GM18507 (cell line): ENCODE measurements at regions not wholly inside any gene's neighbourhood (a gene's known extent, or its start where the extent isn't known, plus 50 kb on each side); places are given as distances from the start of the nearest gene placed in this dataset.

Source experiments
- DNase-seq: peaks from one replicate; pipeline ENCODE4 v3.0.0; 2011; ENCODE audit warnings: low read depth; ENCODE audit not compliant: insufficient read length; ENCODE audit errors: extremely low spot score
- FAIRE-seq: peaks from 2 replicates; lab custom pipeline; 2011; peaks lifted over from hg19 to GRCh38; lab: Jason Lieb, UNC

GRCh38 chr18:75677696-75678455, 250.4 kb upstream of the SMIM21 start:
- DNase-seq (no peak), FAIRE-seq (no peak)

GRCh38 chr18:75660932-75661331, 233.4 kb upstream of the SMIM21 start:
- FAIRE-seq (no peak), DNase-seq (no peak)

DNA sequence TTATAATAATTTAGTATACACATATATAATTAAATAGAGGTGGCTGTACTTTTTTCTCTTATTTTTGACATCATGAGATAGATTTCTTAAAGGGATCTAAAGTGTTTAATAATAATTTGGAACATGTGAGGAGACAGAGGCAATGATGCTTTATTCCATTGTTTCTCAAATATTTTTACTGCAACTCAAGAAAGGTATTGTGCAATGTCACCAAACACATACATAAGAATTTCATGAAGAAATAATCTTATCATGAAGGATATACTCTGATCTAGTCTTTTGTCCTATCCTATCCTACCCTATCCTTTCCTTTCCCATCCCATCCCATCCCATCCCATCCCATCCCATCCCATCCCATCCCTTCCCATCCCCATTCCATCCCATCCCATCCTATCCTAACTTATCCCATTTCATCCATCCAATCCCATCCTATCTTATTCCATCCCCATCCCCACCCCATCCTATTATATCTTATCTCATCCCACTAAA, 232.1 kb upstream of the SMIM21 start:
- DNase-seq, result no peak
- no peak for FAIRE-seq

GRCh38 chr18:75658330-75658729, 230.8 kb upstream of the SMIM21 start:
- FAIRE-seq, result no peak
- no peak for DNase-seq

DNA sequence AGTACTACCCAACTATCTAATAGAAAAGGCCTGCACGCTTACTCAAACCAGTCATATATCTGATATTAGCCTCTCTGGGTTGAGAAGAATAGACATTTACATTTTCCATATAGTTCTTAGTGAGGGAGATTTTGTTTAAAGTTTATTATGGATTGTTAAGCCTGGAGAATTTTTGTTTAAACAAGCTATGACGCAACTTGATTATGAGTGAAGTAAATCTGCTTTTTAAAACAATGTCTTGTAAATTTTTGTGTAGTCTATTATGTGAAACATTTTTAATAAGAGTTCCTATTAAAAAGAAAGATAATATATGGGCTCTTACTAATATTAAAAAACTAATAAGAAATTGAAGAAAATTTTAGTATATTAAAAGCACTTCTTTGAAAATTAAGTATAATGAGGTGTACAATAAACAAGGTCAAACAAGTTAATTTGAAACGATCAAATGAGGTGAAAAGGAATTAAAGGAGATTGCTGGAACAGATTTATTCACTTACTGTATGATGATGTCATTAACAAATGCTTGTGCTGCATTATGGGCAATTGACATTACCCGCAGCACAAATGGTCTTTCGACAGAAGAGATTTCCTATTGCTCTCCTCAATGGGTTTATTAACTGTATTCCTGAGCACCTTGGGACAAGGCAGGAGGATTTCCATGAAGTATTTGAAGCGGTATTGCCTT, 229.2 kb upstream of the SMIM21 start:
- DNase-seq, result no peak
- no peak for FAIRE-seq

- DNase-seq (no peak), FAIRE-seq (no peak)
Measured at GRCh38 chr18:75656035-75656434, 228.5 kb upstream of the SMIM21 start.

- no peak for DNase-seq
- FAIRE-seq, result no peak
Measured at GRCh38 chr18:75654851-75655751, 227.6 kb upstream of the SMIM21 start.

GRCh38 chr18:75654386-75654785, 226.9 kb upstream of the SMIM21 start:
- FAIRE-seq, result no peak
- no peak for DNase-seq

GRCh38 chr18:75652528-75652927, 225.0 kb upstream of the SMIM21 start:
- FAIRE-seq (no peak), DNase-seq (no peak)

DNA sequence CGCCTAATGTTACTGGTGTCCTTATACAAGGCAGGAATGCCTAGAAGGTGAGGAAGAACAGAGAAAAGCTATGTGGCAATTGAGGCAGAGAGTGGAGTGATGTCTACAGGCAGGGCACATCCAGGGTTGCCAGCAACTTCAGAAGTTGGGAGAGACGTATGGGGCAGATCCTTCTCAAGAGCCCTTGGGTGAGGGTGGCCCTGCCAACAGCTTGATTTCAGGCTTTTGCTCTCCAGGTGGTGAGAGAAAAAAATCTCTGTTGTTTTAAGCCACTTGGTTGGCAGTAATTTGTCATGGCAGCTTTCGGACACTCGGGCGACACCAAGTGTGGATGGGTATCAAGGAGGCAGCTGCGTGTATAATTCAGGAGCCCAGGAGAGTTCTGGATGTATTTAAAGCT, 217.4 kb upstream of the SMIM21 start:
- FAIRE-seq (no peak), DNase-seq (no peak)

DNA sequence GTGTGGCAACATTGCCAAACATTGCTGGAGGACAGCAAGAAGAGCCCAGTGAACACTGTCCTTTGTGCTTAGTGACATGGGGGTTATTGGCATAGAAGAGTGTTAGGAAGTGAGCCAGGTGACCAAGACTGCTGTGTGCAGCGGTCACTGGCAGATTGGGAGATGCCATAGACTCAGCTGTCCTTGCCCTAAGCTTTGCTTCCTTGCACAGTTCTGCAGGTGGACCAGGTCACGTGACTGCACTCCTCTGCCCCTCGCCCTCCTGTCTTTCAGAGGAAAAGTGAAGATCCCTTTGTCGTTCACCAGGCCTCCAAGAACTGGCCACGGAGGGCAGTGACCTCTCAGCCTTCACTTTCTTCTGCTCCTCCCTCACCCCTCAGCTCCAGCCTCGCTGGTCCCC, 215.6 kb upstream of the SMIM21 start:
- FAIRE-seq, result no peak
- no peak for DNase-seq

GRCh38 chr18:75639472-75639831, 211.9 kb upstream of the SMIM21 start:
- FAIRE-seq (no peak), DNase-seq (no peak)

GRCh38 chr18:75638776-75639471, 211.4 kb upstream of the SMIM21 start:
- no peak for FAIRE-seq
- no peak for DNase-seq

DNA sequence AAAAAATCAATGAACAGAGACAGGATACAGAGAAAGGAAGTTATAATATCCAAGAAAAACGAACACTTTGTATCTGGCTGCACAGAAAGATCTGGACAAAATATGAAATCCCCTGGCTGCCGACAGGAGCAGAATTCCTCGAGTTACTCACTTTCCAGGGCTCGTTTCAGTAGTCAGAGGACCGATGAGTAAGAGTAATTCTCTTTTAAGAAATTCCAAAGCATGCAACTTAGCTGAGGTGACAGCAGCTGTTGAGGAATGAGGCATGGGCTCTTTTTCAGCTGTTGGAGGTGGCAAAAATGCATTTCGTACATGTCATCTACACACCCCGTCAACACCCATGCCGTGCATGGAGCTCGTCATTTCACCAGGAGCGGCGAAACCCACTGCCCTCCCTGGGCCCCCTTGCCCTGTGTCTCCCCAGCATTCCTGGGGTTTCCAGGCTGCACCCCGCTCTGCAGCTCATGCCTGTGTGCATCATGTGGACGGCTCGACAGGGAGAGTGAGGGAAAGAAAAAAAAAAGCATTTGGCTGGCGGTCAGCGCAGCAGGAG, 210.8 kb upstream of the SMIM21 start:
- DNase-seq (no peak), FAIRE-seq (no peak)

DNA sequence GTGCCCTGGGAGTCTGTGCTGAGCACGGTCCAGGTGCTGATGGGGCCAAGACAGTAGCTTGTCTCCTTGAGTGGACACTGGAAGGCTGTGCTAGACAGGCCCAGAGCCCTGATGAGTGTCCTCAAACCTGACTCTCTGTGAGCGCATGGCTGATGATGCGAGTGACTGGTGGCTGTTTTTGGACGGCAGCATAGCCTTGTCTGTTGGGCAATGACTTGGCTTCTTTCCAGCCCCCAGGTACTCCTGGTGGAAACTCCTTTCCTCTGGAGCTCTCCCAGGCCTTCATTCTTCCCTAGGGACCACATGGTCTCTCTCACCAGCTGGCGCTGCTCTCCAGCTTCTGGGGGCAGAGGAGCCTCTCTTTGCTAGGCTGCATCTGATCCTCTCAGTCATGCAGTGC, 207.6 kb upstream of the SMIM21 start:
- DNase-seq, result no peak
- no peak for FAIRE-seq

DNA sequence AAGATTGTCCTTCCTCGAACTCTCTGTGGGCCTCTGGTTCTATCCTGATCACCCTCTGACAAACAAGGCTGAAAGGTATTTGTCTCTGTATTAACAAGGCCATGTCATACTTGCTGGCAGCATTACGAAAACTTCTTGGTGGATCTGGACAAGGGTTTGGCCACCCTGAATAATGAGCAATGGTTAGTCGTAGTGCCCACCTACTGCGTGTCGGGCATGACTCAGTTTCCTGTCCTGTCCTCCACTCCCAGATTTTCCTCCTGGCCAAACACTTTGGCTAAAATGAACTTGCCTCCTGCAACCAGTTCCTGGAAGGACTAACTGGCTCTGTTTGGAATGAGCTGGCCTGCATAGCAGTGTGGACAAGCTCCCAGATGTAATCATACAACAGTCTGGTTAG, 198.5 kb upstream of the SMIM21 start:
- no peak for FAIRE-seq
- DNase-seq, result no peak

- no peak for FAIRE-seq
- DNase-seq, result no peak
Measured at GRCh38 chr18:75624869-75625268, 197.4 kb upstream of the SMIM21 start.

GRCh38 chr18:75621818-75622217, 194.3 kb upstream of the SMIM21 start:
- no peak for FAIRE-seq
- DNase-seq, result no peak

DNA sequence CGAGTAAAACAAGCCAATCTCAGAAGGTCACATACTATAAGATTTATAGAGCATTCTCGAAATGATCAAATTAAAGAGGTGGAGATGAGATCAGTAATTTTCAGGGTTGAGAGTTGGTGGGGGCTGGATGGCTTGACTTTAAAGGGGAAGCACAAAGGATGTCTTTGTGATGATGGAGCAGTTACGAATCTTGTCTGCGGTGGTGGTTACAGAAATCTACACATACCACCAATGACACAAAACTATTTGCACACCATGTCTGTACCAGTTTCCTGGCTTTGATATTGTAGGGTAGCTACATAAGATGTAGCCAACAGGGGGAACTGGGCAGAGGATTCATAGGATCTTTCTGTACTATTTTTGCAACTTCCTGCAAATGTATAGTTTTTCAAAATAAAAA, 190.6 kb upstream of the SMIM21 start:
- DNase-seq (no peak), FAIRE-seq (no peak)
